C4-2B (cell line): ENCODE measurements at regions not wholly inside any gene's neighbourhood (a gene's known extent, or its start where the extent isn't known, plus 50 kb on each side); places are given as distances from the start of the nearest gene placed in this dataset.

Experiments
- ZFX ChIP-seq: fragments of 450-650 bp; IDR thresholded peaks from 2 replicates; pipeline ENCODE4 v1.6.1; 2017
- TF ChIP-seq, protein P1 (sequence below): fragments of 450-650 bp; conservative IDR thresholded peaks from 2 replicates; pipeline ENCODE4 v1.5.1; 2017; ENCODE audit warnings: mild to moderate bottlenecking

GRCh38 chr10:105981679-105982078 lies 1182.8 kb downstream of the SORCS1 start:
- TF ChIP-seq, protein P1, sequence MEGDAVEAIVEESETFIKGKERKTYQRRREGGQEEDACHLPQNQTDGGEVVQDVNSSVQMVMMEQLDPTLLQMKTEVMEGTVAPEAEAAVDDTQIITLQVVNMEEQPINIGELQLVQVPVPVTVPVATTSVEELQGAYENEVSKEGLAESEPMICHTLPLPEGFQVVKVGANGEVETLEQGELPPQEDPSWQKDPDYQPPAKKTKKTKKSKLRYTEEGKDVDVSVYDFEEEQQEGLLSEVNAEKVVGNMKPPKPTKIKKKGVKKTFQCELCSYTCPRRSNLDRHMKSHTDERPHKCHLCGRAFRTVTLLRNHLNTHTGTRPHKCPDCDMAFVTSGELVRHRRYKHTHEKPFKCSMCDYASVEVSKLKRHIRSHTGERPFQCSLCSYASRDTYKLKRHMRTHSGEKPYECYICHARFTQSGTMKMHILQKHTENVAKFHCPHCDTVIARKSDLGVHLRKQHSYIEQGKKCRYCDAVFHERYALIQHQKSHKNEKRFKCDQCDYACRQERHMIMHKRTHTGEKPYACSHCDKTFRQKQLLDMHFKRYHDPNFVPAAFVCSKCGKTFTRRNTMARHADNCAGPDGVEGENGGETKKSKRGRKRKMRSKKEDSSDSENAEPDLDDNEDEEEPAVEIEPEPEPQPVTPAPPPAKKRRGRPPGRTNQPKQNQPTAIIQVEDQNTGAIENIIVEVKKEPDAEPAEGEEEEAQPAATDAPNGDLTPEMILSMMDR, result no peak
- TF ChIP-seq ZFX, result no peak
